ENCODE measurements at regions not wholly inside any gene's neighbourhood (a gene's known extent, or its start where the extent isn't known, plus 50 kb on each side); places are given as distances from the start of the nearest gene placed in this dataset.
"Not testable (repeated sequence)": the region's sequence is repeated elsewhere in the genome, so short reads cannot be mapped to it uniquely, and the experiment has no call there.

DNA sequence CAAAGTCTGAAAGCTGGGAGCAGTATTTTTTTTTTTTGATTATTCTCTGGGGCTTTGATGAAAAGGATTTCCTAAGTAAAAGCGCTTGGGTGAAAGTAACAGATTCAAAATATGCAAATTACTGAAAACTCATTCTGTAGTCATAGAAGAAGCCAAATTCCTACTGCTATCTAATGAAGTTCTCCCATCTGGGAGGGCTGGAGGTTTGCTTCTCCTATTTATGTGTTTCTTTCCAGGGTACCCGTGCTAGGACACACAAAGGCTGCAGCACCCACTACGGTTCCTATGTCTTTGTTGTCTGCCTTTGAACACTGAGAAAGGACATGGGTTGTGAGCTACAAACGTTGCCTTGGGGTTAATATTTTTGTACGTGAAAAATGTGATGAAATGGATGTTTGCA, 324.7 kb upstream of the KAZN start:
- no peaks in the 10 kb centered on the region for H3K36me3 ChIP-seq
- WGBS: 79% methylated on average over 5 of the region's 5 CpGs
- no peak overlapping the region for H3K27ac ChIP-seq
- H3K4me1 ChIP-seq: no peaks in the 10 kb centered on the region
- no peaks in the 10 kb centered on the region for H3K27me3 ChIP-seq
- H3K9me3 ChIP-seq: no peaks in the 10 kb centered on the region
- no peak overlapping the region for H3K4me3 ChIP-seq
- TF ChIP-seq POLR2AphosphoS5 (IDR thresholded peaks at IDR 0.05): no peak
- no peak for TF ChIP-seq POLR2A (IDR thresholded peaks at IDR 0.05)
- TF ChIP-seq, protein P1, sequence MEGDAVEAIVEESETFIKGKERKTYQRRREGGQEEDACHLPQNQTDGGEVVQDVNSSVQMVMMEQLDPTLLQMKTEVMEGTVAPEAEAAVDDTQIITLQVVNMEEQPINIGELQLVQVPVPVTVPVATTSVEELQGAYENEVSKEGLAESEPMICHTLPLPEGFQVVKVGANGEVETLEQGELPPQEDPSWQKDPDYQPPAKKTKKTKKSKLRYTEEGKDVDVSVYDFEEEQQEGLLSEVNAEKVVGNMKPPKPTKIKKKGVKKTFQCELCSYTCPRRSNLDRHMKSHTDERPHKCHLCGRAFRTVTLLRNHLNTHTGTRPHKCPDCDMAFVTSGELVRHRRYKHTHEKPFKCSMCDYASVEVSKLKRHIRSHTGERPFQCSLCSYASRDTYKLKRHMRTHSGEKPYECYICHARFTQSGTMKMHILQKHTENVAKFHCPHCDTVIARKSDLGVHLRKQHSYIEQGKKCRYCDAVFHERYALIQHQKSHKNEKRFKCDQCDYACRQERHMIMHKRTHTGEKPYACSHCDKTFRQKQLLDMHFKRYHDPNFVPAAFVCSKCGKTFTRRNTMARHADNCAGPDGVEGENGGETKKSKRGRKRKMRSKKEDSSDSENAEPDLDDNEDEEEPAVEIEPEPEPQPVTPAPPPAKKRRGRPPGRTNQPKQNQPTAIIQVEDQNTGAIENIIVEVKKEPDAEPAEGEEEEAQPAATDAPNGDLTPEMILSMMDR (IDR thresholded peaks at IDR 0.05): no peak
- TF ChIP-seq EP300 (IDR thresholded peaks at IDR 0.05): no peak
- no peak for DNase-seq (ENCODE audit: low spot score in 2 of 2)

DNA sequence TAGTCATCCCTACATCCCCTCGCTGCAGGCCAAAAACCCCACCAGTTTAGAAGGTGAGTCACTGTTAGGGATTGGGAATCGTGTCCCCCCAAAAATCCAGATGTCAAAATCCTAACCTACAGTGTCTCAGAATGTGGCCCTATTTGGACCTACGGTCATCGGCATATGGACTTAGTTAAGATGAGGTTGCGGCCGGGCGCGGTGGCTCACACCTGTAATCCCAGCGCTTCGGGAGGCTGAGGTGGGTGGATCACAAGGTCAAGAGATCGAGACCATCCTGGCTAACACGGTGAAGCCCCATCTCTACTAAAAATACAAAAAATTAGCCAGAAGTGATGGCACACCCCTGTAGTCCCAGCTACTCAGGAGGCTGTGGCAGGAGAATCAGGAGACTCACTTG, 318.6 kb upstream of the KAZN start:
- H3K4me3 ChIP-seq; H3K36me3 ChIP-seq; H3K27me3 ChIP-seq; H3K9me3 ChIP-seq; DNase-seq (ENCODE audit: low spot score in 2 of 2); H3K4me1 ChIP-seq; H3K27ac ChIP-seq: not testable (repeated sequence)
- 94% methylated on average over 12 of the region's 12 CpGs for WGBS

DNA sequence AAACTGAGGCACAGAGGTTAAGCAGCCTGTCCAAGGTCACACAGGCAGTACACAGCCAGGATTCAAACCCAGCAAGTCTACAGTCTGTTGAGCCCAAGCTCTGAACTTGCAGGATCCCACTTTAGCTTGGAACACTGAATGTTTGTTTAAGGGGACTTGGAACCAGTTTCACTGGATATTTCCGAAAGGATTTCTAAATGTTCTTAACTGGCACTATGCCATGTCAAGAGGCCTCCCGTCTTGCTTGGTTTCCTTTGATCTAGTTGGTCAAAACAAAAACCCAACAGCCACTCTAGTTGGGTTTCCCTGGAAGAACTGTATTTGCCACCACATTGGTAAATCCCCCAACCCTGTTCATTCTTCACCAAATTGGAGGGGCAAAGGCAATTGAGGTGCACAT, 317.6 kb upstream of the KAZN start:
- no peaks in the 10 kb centered on the region for H3K36me3 ChIP-seq
- WGBS: 59% methylated on average over 2 of the region's 2 CpGs
- DNase-seq (ENCODE audit: low spot score in 2 of 2): no peak

DNA sequence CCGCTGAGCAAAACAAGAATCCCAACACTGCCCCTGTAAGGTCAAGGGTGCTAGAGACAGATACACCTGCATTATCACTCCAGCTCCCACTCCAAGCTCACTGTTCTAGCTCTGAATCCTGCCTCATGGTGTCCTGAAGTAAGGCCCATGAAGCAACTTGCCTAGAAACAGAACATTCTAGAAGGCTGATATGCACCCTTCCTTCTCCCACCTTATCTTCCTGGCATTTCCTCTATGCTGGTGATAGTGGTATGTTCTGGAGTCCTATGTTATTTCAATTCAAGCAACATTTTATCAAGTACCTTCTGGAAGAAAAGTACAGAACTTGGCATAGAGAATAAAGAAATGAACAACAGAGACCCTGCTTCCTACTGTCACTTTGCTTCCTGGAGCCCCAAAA, 317.1 kb upstream of the KAZN start:
- DNase-seq (ENCODE audit: low spot score in 2 of 2): no peak
- Histone ChIP-seq H3K4me3 (no peak overlapping the region), H3K36me3 (no peaks in the 10 kb centered on the region), H3K27ac (no peak overlapping the region), H3K27me3 (no peaks in the 10 kb centered on the region), H3K9me3 (no peaks in the 10 kb centered on the region), H3K4me1 (no peaks in the 10 kb centered on the region)
- WGBS: 91% methylated on average over 1 of the region's 1 CpG
- TF ChIP-seq EP300 (IDR thresholded peaks at IDR 0.05) (no peak), POLR2A (IDR thresholded peaks at IDR 0.05) (no peak), POLR2AphosphoS5 (IDR thresholded peaks at IDR 0.05) (no peak)
- TF ChIP-seq, protein P1 (IDR thresholded peaks at IDR 0.05): no peak

More for the DNA sequence above, 317.6 kb upstream of the KAZN start:
- no peaks in the 10 kb centered on the region for H3K4me1 ChIP-seq
- no peaks in the 10 kb centered on the region for H3K9me3 ChIP-seq
- no peaks in the 10 kb centered on the region for H3K27me3 ChIP-seq
- H3K27ac ChIP-seq: no peak overlapping the region
- no peak for TF ChIP-seq EP300 (IDR thresholded peaks at IDR 0.05)
- TF ChIP-seq POLR2A (IDR thresholded peaks at IDR 0.05): no peak
- no peak for TF ChIP-seq POLR2AphosphoS5 (IDR thresholded peaks at IDR 0.05)
- TF ChIP-seq, protein P1 (IDR thresholded peaks at IDR 0.05): no peak
- H3K4me3 ChIP-seq: no peak overlapping the region

DNA sequence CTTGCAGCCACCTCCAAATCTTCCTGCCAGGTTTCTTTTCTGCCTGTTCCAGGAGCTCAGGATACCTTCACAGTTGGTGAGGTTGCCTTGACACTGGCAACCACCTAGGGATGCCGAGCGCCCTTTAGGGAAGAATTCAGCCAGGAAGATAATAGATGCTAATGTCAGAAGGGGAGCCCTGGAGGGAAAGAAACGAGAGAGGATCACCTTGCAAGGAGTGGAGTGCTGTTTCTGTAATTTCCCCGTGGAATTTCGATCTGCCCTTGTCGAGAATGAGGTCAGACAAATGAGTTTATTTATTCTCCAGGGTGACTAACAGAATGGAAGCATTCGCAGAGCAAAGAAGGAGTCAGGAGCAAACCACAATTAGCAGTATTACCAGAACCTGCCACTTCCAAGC, 315.8 kb upstream of the KAZN start:
- 21% methylated on average over 7 of the region's 7 CpGs for WGBS
- Histone ChIP-seq H3K36me3 (no peaks in the 10 kb centered on the region), H3K27me3 (no peaks in the 10 kb centered on the region), H3K4me3 (no peak overlapping the region), H3K4me1 (no peaks in the 10 kb centered on the region), H3K9me3 (no peaks in the 10 kb centered on the region), H3K27ac (no peak overlapping the region)
- TF ChIP-seq, protein P1 (IDR thresholded peaks at IDR 0.05): no peak
- TF ChIP-seq POLR2AphosphoS5 (IDR thresholded peaks at IDR 0.05) (no peak), EP300 (IDR thresholded peaks at IDR 0.05) (no peak), POLR2A (IDR thresholded peaks at IDR 0.05) (no peak)
- DNase-seq (ENCODE audit: low spot score in 2 of 2): no peak

DNA sequence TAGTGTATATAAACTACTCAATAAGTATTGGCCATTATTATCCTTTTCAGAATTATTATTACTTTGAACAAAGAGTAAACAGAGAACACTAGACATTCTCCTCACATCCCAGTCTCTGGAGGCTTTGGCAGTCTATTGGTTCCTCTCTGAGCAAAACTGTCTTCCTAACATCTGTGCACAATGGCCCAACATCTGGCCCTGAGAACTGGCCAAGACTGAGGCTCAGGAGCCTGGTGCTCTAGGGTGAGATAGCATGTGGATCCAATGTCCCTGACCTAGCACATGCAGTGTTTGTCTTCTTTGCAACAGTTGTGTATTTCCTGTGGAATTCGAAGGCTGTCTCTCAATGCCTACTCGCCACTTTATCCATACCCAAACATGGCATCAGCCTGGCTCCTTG, 313.2 kb upstream of the KAZN start:
- no peaks in the 10 kb centered on the region for H3K36me3 ChIP-seq
- no peaks in the 10 kb centered on the region for H3K27me3 ChIP-seq
- H3K4me1 ChIP-seq: no peaks in the 10 kb centered on the region
- TF ChIP-seq, protein P1 (IDR thresholded peaks at IDR 0.05): no peak
- TF ChIP-seq EP300 (IDR thresholded peaks at IDR 0.05) (no peak), POLR2A (IDR thresholded peaks at IDR 0.05) (no peak), POLR2AphosphoS5 (IDR thresholded peaks at IDR 0.05) (no peak)
- no peak overlapping the region for H3K4me3 ChIP-seq
- H3K27ac ChIP-seq: no peak overlapping the region
- 76% methylated on average over 2 of the region's 2 CpGs for WGBS
- H3K9me3 ChIP-seq: no peaks in the 10 kb centered on the region
- no peak for DNase-seq (ENCODE audit: low spot score in 2 of 2)

DNA sequence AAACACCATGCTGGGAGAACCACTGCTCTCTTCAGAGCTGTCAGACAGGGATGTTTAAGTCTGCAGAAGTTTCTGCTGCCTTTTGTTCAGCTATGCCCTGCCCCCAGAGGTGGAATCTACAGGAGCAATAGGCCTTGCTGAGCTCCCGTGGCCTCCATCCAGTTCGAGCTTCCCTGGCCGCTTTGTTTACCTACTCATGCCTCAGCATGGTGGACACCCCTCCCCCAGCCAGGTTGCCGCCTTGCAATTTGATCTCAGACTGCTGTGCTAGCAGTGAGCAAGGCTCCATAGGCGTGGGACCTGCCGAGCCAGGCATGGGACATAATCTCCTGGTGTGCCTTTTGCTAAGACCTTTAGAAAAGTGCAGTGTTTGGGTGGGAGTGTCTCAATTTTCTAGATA, 307.3 kb upstream of the KAZN start:
- not testable (repeated sequence) for H3K27ac ChIP-seq; H3K4me1 ChIP-seq; H3K36me3 ChIP-seq; H3K9me3 ChIP-seq; H3K27me3 ChIP-seq; H3K4me3 ChIP-seq; DNase-seq (ENCODE audit: low spot score in 2 of 2)
- 69% methylated on average over 4 of the region's 6 CpGs for WGBS
